Suprapubic skin (tissue), 4 donors: ENCODE measurements at regions not wholly inside any gene's neighbourhood (a gene's known extent, or its start where the extent isn't known, plus 50 kb on each side); places are given as distances from the start of the nearest gene placed in this dataset.
"Not testable (repeated sequence)": the region's sequence is repeated elsewhere in the genome, so short reads cannot be mapped to it uniquely, and the experiment has no call there.

Experiments used
- DNase-seq, 2 donors: peaks; one replicate each; pipeline ENCODE4 v3.0.0-alpha.2; 2019; ENCODE audit warnings: low spot score in 2 of 2
- H3K27ac ChIP-seq: fragments of 200-600 bp; sonication (generic); one replicate; pipeline ENCODE4 v1.5.1; 2019
- H3K27me3 ChIP-seq: fragments of 200-600 bp; sonication (generic); one replicate; pipeline ENCODE4 v1.5.1; 2019
- H3K36me3 ChIP-seq: fragments of 200-600 bp; sonication (generic); one replicate; pipeline ENCODE4 v1.5.1; 2019
- H3K4me1 ChIP-seq: fragments of 200-600 bp; sonication (generic); one replicate; pipeline ENCODE4 v1.5.1; 2019
- H3K4me3 ChIP-seq: fragments of 200-600 bp; sonication (generic); one replicate; pipeline ENCODE4 v1.5.1; 2019; ENCODE audit warnings: mild to moderate bottlenecking
- H3K9me3 ChIP-seq: fragments of 200-600 bp; sonication (generic); one replicate; pipeline ENCODE4 v1.5.1; 2019
- EP300 ChIP-seq: sonication (generic); formaldehyde crosslinking; IDR thresholded peaks from one replicate; pipeline ENCODE4 v1.6.1; 2017; ENCODE audit warnings: antibody characterized with exemption
- POLR2A ChIP-seq, 2 donors: fragments of 450-650 bp; IDR thresholded peaks; one replicate each; pipeline ENCODE4 v1.6.1; 2017; ENCODE audit warnings: antibody characterized with exemption in 2 of 2, mild to moderate bottlenecking in 2 of 2, moderate library complexity in 2 of 2
- POLR2AphosphoS5 ChIP-seq, 3 donors: sonication (generic); formaldehyde crosslinking; IDR thresholded peaks; one replicate each; pipeline ENCODE4 v1.6.1; 2017; ENCODE audit warnings: antibody characterized with exemption in 3 of 3
- WGBS: methylation state at CpG from one replicate; pipeline ENCODE4 v1.1.5; 2018; 5-methylcytosine and 5-hydroxymethylcytosine counted together
- TF ChIP-seq, protein P1 (sequence below), 2 donors: fragments of 200-600 bp in 1 of 2; fragments of 450-650 bp in 1 of 2; sonication (generic) in 1 of 2; IDR thresholded peaks; one replicate each; pipeline ENCODE4 v1.5.1; 2016 to 2019; ENCODE audit warnings: antibody characterized with exemption in 2 of 2, mild to moderate bottlenecking in 1 of 2, moderate library complexity in 1 of 2

DNA sequence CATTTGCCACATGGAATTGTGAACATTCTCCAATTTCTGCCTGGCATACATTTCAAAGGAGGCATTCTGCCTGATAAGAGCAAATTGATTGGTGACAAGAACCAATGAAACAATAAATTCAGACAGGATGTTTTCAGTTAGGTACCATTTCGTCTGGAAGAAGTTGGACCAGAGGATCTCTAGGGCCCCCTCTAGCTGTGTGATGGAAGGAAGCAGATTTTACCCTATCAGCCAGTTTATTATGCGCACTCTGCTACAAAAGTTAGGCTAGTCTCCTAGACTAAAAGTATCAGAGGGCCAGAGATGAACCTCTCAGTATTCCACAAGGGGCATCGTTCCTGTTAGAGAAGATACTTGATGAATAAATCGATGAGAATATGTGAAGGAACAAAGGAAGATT is 118.0 kb downstream of the BUB3 start:
- TF ChIP-seq EP300 (no peak), POLR2A (IDR thresholded peaks at IDR 0.05) (no peak), POLR2AphosphoS5 (IDR thresholded peaks at IDR 0.05) (no peak)
- TF ChIP-seq, protein P1, sequence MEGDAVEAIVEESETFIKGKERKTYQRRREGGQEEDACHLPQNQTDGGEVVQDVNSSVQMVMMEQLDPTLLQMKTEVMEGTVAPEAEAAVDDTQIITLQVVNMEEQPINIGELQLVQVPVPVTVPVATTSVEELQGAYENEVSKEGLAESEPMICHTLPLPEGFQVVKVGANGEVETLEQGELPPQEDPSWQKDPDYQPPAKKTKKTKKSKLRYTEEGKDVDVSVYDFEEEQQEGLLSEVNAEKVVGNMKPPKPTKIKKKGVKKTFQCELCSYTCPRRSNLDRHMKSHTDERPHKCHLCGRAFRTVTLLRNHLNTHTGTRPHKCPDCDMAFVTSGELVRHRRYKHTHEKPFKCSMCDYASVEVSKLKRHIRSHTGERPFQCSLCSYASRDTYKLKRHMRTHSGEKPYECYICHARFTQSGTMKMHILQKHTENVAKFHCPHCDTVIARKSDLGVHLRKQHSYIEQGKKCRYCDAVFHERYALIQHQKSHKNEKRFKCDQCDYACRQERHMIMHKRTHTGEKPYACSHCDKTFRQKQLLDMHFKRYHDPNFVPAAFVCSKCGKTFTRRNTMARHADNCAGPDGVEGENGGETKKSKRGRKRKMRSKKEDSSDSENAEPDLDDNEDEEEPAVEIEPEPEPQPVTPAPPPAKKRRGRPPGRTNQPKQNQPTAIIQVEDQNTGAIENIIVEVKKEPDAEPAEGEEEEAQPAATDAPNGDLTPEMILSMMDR (IDR thresholded peaks at IDR 0.05) = no peak
- no peak for DNase-seq
- H3K27ac ChIP-seq = no peak overlapping the region
- no peak overlapping the region for H3K4me3 ChIP-seq
- 85% methylated on average over 4 of the region's 4 CpGs for WGBS
- H3K4me1 ChIP-seq = peaks cover 4% of the 10 kb centered on the region
- no peaks in the 10 kb centered on the region for H3K9me3 ChIP-seq
- H3K36me3 ChIP-seq = no peaks in the 10 kb centered on the region
- peaks cover 23% of the 10 kb centered on the region for H3K27me3 ChIP-seq

DNA sequence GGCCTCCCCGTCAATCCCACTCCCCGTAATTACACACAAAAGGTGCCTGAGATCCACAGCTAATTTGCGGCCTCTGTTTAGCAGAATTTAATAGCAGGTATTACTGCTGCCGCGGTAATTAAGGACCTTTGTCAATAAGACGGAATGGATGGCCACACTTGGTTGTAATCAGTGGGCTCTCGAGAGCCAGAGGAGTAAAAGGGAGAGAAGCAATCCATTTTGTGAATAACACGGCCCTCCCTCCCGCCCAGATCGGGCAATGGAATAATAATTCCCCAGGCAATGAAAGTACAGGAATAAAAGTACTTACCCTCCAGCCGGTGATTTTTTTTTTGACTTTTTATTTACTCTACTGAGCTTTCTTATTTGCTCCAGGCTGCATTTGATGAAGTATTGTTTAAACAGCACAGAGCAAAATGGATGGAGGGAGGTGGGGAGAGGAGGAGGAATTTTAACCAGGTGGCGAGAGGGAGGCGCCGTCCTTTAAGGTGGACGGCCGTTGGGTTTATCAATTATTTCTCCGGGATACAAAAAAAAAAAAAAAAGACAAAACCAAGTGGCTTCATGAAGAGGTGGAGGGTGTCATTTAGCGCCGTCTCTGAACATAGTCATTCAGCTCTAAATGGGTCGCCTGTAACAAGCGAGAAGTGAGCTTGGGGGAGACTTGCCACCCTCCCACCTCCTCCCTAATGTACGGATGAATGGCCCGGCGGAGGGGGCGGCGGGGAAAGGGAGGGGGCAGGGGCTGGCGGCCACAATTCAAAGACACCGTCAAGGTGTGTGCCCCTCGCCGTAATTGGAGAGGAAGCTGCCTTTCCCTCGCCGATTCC is 120.3 kb downstream of the BUB3 start:
- H3K4me1 ChIP-seq = peaks cover 4% of the 10 kb centered on the region
- no peak overlapping the region for H3K27ac ChIP-seq
- no peak for DNase-seq
- no peaks in the 10 kb centered on the region for H3K36me3 ChIP-seq
- 44% methylated on average over 32 of the region's 32 CpGs for WGBS
- no peaks in the 10 kb centered on the region for H3K9me3 ChIP-seq
- TF ChIP-seq POLR2AphosphoS5 (IDR thresholded peaks at IDR 0.05) (no peak), POLR2A (IDR thresholded peaks at IDR 0.05) (no peak), EP300 (no peak)
- TF ChIP-seq, protein P1 (IDR thresholded peaks at IDR 0.05) = no peak
- H3K4me3 ChIP-seq = no peak overlapping the region
- H3K27me3 ChIP-seq = peaks cover 23% of the 10 kb centered on the region

DNA sequence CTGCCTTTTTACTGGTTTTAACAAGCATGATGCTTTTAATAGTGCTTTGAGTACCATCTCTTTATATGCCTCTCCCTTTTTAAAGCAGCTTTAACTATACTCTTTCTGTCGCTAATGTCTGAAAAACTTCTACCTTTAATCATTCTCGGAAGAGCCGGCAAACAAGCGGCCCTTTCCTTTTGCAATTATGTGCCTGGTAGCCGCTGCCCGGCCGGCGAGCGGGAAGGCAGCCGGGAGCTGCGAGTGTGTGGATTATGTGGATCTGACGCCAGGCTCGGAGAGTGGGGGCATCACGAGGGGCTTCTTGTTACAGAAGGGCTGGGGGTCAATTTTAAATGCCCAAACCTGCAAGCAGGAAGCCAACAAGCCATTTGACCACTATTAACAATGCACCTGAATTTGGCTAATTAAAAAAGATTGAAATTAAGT is 120.9 kb downstream of the BUB3 start:
- no peak for DNase-seq
- TF ChIP-seq, protein P1 (IDR thresholded peaks at IDR 0.05) = no peak
- TF ChIP-seq POLR2AphosphoS5 (IDR thresholded peaks at IDR 0.05) (no peak), POLR2A (IDR thresholded peaks at IDR 0.05) (no peak), EP300 (no peak)
- Histone ChIP-seq H3K27me3 (peaks cover 23% of the 10 kb centered on the region), H3K4me1 (peaks cover 4% of the 10 kb centered on the region), H3K36me3 (no peaks in the 10 kb centered on the region), H3K27ac (no peak overlapping the region), H3K9me3 (no peaks in the 10 kb centered on the region), H3K4me3 (no peak overlapping the region)
- WGBS = 13% methylated on average over 14 of the region's 14 CpGs

DNA sequence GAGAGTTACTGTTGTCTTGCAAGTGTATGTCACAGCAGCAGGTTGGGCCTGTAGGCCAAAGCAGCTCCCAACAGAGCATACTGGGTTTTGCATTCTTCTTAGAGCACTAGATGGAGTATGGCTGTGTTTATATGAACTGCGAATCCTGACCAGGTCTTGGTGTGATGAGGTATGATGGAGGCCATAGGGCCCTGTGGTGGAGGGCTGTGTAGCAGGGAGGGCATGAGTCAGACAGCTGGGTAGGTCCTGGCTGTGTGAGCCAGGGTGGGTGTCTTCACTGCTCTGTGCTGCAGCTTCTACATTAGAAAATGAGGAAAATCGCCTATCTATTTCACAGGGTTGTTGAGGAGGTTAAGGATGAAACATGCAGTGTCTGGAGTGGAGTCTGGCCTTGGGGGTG is 124.2 kb downstream of the BUB3 start:
- no peak for DNase-seq
- TF ChIP-seq POLR2AphosphoS5 (IDR thresholded peaks at IDR 0.05) (no peak), POLR2A (IDR thresholded peaks at IDR 0.05) (no peak), EP300 (no peak)
- TF ChIP-seq, protein P1 (IDR thresholded peaks at IDR 0.05) = no peak
- 100% methylated on average over 2 of the region's 2 CpGs for WGBS

DNA sequence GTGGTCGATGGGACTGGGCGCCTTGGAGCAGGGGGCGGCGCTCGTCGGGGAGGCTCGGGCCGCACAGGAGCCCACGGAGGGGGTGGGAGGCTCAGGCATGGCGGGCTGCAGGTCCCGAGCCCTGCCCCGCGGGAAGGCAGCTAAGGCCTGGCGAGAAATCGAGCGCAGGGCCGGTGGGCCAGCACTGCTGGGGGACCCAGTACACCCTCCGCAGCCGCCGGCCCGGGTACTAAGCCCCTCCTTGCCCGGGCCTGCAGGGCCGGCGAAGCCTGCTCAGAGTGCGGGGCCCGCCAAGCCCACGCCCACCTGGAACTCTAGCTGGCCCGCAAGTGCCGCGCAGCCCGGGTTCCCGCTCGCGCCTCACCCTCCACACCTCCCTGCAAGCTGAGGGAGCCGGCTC is 129.2 kb downstream of the BUB3 start:
- WGBS = 96% methylated on average over 18 of the region's 35 CpGs
- H3K27ac ChIP-seq, H3K36me3 ChIP-seq, DNase-seq, H3K9me3 ChIP-seq, H3K4me1 ChIP-seq, H3K4me3 ChIP-seq, H3K27me3 ChIP-seq: not testable (repeated sequence)

More for the DNA sequence above, 124.2 kb downstream of the BUB3 start:
- no peaks in the 10 kb centered on the region for H3K9me3 ChIP-seq
- H3K27me3 ChIP-seq = peaks cover 19% of the 10 kb centered on the region
- H3K36me3 ChIP-seq = no peaks in the 10 kb centered on the region
- H3K27ac ChIP-seq = no peak overlapping the region
- peaks cover 4% of the 10 kb centered on the region for H3K4me1 ChIP-seq
- H3K4me3 ChIP-seq = no peak overlapping the region
